ENCODE measurements at regions not wholly inside any gene's neighbourhood (a gene's known extent, or its start where the extent isn't known, plus 50 kb on each side); places are given as distances from the start of the nearest gene placed in this dataset.

- DNase-seq (no peak), ATAC-seq (ENCODE audit: low read depth in 2 of 2) (no peak)
- H3K9me3 Mint-ChIP-seq, result no peaks in the 10 kb centered on the region
These were observed 216.9 kb upstream of the TNP1 start for GRCh38 chr2:217076657-217077232.

GRCh38 chr2:217076058-217076435 lies 216.2 kb upstream of the TNP1 start:
- no peak for DNase-seq
- peaks cover 0 to 2% (median 0%) of the 10 kb centered on the region in 7 donors for H3K9me3 Mint-ChIP-seq
- H3K36me3 Mint-ChIP-seq, result no peaks in the 10 kb centered on the region
- no peaks in the 10 kb centered on the region for H3K27me3 Mint-ChIP-seq
- no peak overlapping the region for H3K4me3 Mint-ChIP-seq
- H3K27ac Mint-ChIP-seq, result no peak overlapping the region
- H3K4me1 Mint-ChIP-seq, result no peaks in the 10 kb centered on the region
- no peak for ATAC-seq (ENCODE audit: low read depth in 2 of 2)

More at GRCh38 chr2:217076657-217077232, 216.9 kb upstream of the TNP1 start:
- H3K36me3 Mint-ChIP-seq, result no peaks in the 10 kb centered on the region
- no peak overlapping the region for H3K4me3 Mint-ChIP-seq
- H3K27ac Mint-ChIP-seq, result peak overlapping the region in 1 of 6 donors; percentile 48
- no peaks in the 10 kb centered on the region for H3K4me1 Mint-ChIP-seq
- H3K27me3 Mint-ChIP-seq, result peaks cover 0 to 5% (median 0%) of the 10 kb centered on the region in 3 donors

DNA sequence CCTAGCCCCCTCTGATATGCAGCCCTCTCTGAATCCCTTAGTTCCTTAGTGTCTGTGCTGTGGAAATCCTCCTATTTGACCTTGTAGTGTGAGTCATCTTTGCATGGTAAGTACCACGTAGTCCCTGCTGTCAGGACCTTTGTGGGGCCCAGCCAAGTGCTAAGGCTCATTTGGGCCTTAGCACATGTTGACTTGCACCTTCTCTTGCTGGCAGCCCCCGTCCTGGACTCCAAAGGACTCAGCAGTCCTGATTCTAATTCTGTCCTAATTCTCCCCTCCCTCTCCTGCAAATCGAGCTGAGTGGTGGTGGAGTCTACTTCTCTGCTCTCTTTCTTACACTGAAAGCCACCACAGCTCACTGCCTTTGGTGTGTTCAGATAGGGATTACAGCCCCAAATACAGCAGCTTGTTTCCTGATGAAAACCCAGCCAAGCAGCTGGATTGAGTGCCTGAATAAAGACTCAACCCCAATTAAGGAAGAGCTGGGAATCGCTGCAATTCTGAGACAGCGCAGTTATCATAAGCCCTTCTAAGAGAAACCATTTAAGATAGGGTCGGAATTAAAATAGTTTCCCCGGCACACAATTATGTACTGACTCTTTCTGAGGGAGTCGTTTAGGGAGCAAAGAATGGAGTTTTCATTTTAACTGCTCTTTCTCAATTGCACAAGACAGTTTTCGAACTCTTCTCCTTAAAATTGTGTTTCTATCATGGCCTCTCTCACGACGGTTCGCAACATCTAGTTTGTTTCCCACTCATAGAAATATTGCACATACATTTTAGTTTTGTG lies 215.6 kb upstream of the TNP1 start:
- H3K4me1 Mint-ChIP-seq, result no peaks in the 10 kb centered on the region
- H3K36me3 Mint-ChIP-seq, result no peaks in the 10 kb centered on the region
- DNase-seq, result no peak
- peaks cover 0 to 2% (median 0%) of the 10 kb centered on the region in 7 donors for H3K9me3 Mint-ChIP-seq
- H3K4me3 Mint-ChIP-seq, result no peak overlapping the region
- no peak overlapping the region for H3K27ac Mint-ChIP-seq
- no peak for ATAC-seq (ENCODE audit: low read depth in 2 of 2)
- no peaks in the 10 kb centered on the region for H3K27me3 Mint-ChIP-seq

DNA sequence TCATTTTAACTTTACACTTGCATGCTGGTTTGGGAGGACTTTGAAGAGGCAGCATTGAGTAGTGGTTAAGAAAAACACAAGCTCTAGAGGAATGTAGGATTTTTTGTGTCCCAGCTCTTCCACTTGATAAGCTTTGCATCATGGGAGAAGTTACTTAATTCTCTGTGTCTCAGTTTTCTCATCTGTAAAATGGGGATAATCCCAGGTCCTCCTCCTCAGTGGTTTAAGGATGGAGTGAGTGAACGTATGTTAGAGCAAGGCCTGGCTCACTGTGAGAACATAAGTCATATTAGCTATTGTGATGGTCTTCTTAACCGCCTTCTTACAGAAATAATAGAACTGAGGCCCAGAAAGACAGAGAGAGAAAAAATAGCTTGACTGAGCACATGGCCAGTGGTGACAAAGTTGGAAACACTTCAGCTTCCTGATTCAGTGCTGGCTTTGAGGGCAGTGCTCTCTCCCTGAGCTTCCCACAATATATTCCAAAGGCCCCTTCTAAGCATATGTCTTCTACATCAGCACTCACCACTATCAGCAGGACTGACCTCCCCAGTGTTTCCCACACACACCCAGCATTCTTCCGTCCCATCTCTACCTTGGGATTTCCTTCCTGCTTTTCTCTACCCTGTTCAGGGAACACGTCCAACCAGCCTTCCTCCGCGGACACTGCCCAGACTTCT lies 214.9 kb upstream of the TNP1 start:
- ATAC-seq (ENCODE audit: low read depth in 2 of 2), result no peak
- peaks cover 0 to 2% (median 0%) of the 10 kb centered on the region in 7 donors for H3K9me3 Mint-ChIP-seq
- no peak overlapping the region for H3K4me3 Mint-ChIP-seq
- no peaks in the 10 kb centered on the region for H3K27me3 Mint-ChIP-seq
- no peaks in the 10 kb centered on the region for H3K4me1 Mint-ChIP-seq
- no peaks in the 10 kb centered on the region for H3K36me3 Mint-ChIP-seq
- no peak overlapping the region for H3K27ac Mint-ChIP-seq
- no peak for DNase-seq

- Mint-ChIP-seq H3K4me3 (no peak overlapping the region), H3K9me3 (peaks cover 0 to 11% (median 0%) of the 10 kb centered on the region in 7 donors), H3K36me3 (peaks cover 0 to 4% of the 10 kb centered on the region in 2 donors), H3K27me3 (peaks cover 5 to 7% (median 6%) of the 10 kb centered on the region in 3 donors), H3K27ac (no peak overlapping the region), H3K4me1 (no peaks in the 10 kb centered on the region)
- DNase-seq (no peak), ATAC-seq (ENCODE audit: low read depth in 2 of 2) (no peak)
These were observed 211.6 kb upstream of the TNP1 start for GRCh38 chr2:217071416-217071815.

DNA sequence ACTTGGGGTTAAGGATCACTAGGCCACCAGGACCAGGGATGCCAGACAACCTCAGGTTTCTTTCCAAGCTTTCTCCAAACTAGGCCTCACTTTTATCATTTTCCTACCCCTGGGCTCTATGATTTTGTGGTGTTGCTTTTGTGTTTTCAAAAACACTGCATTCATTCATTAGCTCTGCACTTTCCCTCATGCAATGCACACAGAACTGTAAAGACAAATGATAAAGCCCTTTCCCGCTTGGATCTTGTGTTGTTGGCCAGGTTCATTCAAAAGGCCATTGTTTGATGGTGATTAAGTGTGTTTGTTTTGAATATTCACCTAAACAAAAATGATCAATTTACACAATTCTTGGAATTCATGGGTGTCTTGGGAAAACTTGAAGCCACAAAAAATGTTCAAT lies 210.7 kb upstream of the TNP1 start:
- Mint-ChIP-seq H3K27me3 (peaks cover 6 to 9% (median 7%) of the 10 kb centered on the region in 3 donors), H3K4me1 (no peaks in the 10 kb centered on the region), H3K36me3 (peaks cover 0 to 4% of the 10 kb centered on the region in 2 donors), H3K4me3 (no peak overlapping the region), H3K27ac (no peak overlapping the region), H3K9me3 (peaks cover 0 to 11% (median 0%) of the 10 kb centered on the region in 7 donors)
- no peak for DNase-seq
- ATAC-seq (ENCODE audit: low read depth in 2 of 2), result no peak

DNA sequence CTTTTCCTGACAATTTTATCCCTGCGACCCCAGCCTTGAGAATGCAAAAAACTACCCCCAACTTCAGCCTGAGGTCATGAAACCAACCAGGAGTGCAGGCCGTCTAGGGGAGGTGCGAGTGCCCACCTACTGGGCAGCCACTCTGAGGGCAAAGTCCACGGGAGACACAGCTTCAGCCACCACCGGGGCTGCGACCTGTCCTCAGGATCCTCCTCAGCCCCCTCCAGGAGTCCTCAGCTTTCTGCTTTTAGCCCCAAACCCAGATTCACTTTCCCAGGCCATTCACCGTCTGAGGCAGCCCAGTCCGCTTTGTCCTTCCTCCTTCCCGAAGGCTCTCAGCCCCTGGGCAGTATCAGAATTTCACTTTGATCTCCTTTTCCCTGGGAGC lies 210.2 kb upstream of the TNP1 start:
- ATAC-seq (ENCODE audit: low read depth in 2 of 2), result no peak
- peaks cover 6 to 9% (median 7%) of the 10 kb centered on the region in 3 donors for H3K27me3 Mint-ChIP-seq
- no peak overlapping the region for H3K4me3 Mint-ChIP-seq
- no peak overlapping the region for H3K27ac Mint-ChIP-seq
- no peaks in the 10 kb centered on the region for H3K4me1 Mint-ChIP-seq
- peaks cover 0 to 11% (median 0%) of the 10 kb centered on the region in 7 donors for H3K9me3 Mint-ChIP-seq
- no peak for DNase-seq
- peaks cover 0 to 4% of the 10 kb centered on the region in 2 donors for H3K36me3 Mint-ChIP-seq

GRCh38 chr2:217069263-217070042 lies 209.6 kb upstream of the TNP1 start:
- no peak overlapping the region for H3K4me3 Mint-ChIP-seq
- no peak overlapping the region for H3K27ac Mint-ChIP-seq
- H3K4me1 Mint-ChIP-seq, result no peaks in the 10 kb centered on the region
- DNase-seq, result no peak
- peaks cover 0 to 4% of the 10 kb centered on the region in 2 donors for H3K36me3 Mint-ChIP-seq
- peaks cover 6 to 12% (median 9%) of the 10 kb centered on the region in 3 donors for H3K27me3 Mint-ChIP-seq
- no peak for ATAC-seq (ENCODE audit: low read depth in 2 of 2)
- H3K9me3 Mint-ChIP-seq, result peaks cover 0 to 11% (median 0%) of the 10 kb centered on the region in 7 donors

DNA sequence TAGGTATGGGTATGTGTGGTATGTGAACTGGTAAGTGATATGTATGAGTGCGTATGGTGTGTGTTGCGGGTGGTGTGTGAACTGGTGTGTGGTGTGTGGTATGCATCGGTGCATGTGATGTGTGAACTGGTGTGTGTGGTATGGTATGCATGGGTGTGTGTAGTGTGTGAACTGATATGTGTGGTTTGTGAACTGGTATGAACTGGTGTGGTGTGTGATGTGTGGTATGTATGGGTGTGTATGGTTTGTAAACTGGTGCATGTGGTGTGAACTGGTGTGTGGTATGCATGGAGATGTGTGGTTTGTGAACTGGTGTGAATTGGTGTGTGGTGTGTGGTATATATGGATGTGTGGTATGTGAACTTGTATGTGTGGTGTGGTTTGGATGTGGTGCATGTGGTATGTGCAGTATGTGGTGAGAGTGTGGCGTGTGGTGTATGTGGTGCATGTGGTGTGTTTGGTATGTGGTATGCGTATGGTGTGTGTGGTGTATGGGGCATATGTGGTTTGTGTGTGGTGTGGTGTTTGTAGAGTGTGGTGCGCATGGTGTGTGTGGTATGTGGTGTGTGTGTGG lies 208.9 kb upstream of the TNP1 start:
- peaks cover 6 to 16% (median 9%) of the 10 kb centered on the region in 3 donors for H3K27me3 Mint-ChIP-seq
- H3K36me3 Mint-ChIP-seq, result peaks cover 0 to 4% of the 10 kb centered on the region in 2 donors
- DNase-seq (no peak), ATAC-seq (ENCODE audit: low read depth in 2 of 2) (no peak)
- H3K9me3 Mint-ChIP-seq, result peaks cover 0 to 11% (median 0%) of the 10 kb centered on the region in 7 donors
- H3K4me1 Mint-ChIP-seq, result no peaks in the 10 kb centered on the region
- no peak overlapping the region for H3K27ac Mint-ChIP-seq
- no peak overlapping the region for H3K4me3 Mint-ChIP-seq

DNA sequence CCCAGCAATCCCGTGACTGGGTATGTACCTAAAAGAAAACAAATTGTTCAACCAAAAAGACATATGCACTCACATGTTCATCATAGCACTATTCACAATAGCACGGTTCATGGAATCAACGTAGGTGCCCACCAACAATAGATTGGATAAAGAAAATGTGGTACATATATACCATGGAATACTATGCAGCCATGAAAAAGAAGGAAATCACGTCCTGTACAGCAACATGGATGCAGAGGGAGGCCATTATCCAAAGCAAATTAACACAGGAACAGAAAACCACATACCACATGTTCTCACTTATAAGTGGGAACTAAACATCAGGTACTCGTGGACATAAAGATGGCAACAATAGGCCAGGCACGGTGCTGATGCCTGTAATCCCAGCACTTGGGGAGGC lies 207.9 kb upstream of the TNP1 start:
- Mint-ChIP-seq H3K4me3 (no peak overlapping the region), H3K36me3 (peaks cover 0 to 4% of the 10 kb centered on the region in 2 donors), H3K4me1 (no peaks in the 10 kb centered on the region), H3K27me3 (peaks cover 9 to 25% (median 13%) of the 10 kb centered on the region in 3 donors), H3K9me3 (peaks cover 0 to 11% (median 0%) of the 10 kb centered on the region in 7 donors), H3K27ac (no peak overlapping the region)
- no peak for ATAC-seq (ENCODE audit: low read depth in 2 of 2)
- DNase-seq, result no peak

DNA sequence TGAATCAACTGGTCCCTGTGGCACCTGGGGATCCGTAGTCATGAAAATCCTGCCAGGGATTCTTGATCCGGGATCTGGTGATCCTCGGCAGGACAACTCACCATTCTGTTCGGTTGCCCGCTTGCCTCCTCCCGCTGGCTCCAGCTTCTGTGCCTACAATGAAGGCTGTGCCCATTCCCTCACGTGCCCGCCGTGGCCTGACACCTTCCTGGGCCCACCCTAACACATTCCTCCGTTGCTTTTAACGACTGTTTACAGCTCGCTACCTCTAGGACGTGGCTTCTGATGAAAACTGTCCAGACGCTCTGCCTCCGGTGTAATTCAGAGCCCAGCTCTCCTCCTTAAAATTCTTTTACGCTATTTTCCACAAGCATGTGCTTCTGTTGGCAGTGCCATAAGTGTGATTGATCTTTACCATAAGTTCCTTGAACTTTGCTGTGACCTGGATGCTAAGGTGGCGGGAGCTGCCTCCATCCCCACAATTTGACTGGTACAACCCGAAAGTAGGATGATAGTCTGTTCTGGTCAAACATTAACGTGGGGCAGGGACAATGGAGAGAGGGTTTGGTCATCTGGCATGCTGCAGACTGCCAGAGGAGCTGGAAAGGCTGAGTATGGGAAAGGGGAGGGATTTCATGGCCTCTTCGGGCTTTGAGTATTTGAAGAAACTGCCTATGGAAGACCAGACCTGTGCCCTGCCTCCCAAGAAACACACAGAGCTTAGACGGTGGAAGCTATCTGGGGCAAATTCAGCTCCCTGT lies 206.8 kb upstream of the TNP1 start:
- H3K4me1 Mint-ChIP-seq, result no peaks in the 10 kb centered on the region
- peaks cover 9 to 29% (median 13%) of the 10 kb centered on the region in 3 donors for H3K27me3 Mint-ChIP-seq
- H3K27ac Mint-ChIP-seq, result peak overlapping the region in 1 of 6 donors; percentile 19
- no peak overlapping the region for H3K4me3 Mint-ChIP-seq
- peaks cover 0 to 11% (median 0%) of the 10 kb centered on the region in 7 donors for H3K9me3 Mint-ChIP-seq
- peaks cover 0 to 4% of the 10 kb centered on the region in 2 donors for H3K36me3 Mint-ChIP-seq
- DNase-seq, result no peak
- ATAC-seq (ENCODE audit: low read depth in 2 of 2), result no peak

DNA sequence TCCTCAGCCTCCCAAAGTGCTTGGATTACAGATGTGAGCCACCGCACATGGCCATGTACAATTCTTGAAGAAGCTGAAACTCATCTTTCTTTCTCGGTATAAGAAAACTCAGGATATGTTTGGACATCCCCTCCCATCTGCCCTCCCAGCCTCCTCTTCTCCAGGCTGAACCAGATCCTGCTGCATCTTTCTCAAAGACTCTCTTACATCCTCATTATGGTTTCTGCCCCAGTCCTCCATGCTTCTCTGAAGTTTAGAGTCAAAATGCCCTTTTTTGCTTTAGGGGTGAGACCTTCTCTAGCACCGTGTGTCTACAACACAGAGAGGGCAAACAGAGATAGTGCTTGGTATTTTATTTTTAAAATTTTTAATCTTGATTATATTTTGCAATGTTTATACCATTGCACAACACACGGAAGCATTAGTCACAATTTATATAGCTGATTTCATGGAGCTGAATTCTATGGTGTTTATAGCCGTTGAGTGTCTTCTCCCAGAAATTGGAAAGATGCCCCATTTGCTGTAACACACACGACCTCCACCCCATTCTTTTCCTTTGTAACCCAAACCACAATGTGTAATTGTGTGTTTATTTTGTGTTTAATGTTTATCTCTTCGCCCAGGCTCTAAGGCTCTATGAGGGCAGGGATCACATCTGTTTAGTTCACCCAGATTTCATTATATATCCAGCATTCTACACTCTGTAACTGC lies 206.0 kb upstream of the TNP1 start:
- no peak overlapping the region for H3K27ac Mint-ChIP-seq
- ATAC-seq (ENCODE audit: low read depth in 2 of 2) (no peak), DNase-seq (no peak)
- H3K4me3 Mint-ChIP-seq, result no peak overlapping the region
- peaks cover 9 to 29% (median 13%) of the 10 kb centered on the region in 3 donors for H3K27me3 Mint-ChIP-seq
- peaks cover 0 to 11% (median 0%) of the 10 kb centered on the region in 7 donors for H3K9me3 Mint-ChIP-seq
- H3K36me3 Mint-ChIP-seq, result peaks cover 0 to 4% of the 10 kb centered on the region in 2 donors
- H3K4me1 Mint-ChIP-seq, result no peaks in the 10 kb centered on the region
